HG03139 (cell line): ENCODE measurements at regions not wholly inside any gene's neighbourhood (a gene's known extent, or its start where the extent isn't known, plus 50 kb on each side); places are given as distances from the start of the nearest gene placed in this dataset.
"Not testable (repeated sequence)": the region's sequence is repeated elsewhere in the genome, so short reads cannot be mapped to it uniquely, and the experiment has no call there.

Experiments used
- ATAC-seq: cut with Tn5 transposase; IDR thresholded peaks from one replicate; pipeline ENCODE4 v1.9.1; 2021; ENCODE audit not compliant: unreplicated experiment

DNA sequence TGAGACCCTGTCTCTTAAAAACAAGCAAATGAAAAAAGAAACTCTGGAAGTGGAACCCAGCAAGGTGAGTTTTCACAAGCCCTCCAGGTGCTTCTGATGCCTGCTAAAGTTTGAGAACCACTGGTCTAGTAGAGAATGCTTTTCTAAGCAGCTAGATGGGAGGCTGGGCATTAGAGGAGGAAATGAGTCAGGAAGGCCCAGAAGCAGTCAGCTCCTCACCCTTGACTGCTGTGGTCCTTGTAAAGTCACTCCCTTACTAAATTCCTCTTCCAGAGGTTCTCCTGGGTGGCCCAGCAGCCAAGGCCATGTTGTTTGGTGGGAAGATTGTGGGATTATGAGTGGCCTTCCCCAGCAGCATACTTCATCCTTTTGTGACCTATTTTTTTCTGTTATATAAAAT is 52.0 kb upstream of the FYN start:
- ATAC-seq: no peak

DNA sequence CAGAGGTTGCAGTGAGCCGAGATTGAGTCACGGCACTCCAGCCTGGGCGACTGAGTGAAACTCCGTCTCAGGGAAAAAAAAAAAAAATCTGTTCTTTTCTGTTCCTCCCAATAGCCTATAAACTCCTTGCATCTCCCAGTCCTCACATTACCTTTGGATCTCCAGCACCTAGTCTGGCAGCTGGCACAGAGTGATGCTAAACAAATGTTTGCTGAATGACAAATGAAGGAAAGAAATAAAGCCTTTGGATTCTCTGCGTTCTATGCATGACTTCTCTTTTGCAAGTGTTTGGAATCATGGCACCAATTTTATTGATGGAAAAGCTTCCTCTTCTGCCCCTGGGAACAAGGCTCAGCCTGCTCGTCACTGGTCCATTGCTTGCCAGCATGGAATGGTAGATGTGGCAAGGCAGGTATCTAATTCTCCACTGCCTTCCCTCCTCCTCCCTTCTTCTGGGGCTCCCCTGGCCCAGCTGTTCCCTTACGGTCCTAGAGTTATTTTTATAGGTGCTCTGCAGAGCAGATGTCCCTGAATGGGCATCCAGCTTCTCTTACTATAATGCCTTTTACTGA is 53.6 kb upstream of the FYN start:
- no peak for ATAC-seq

DNA sequence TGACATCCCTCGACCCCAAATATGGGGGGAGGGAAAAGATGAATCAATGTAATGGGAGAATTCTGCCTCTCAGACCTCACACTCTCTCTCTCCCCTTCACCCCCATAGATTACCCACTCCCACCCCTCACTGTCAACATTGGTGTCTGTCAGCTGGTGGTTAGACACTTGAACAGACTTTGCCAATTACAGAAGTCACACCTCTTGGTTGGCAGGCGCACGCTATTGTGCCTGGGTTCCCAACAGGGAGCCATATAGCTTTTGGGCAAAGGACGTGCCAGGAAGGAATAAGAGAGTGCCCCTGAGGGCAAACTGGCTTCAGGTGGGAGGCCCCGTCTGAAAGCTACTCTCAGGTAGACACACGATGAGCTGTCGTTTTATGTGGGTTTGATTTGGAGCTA is 54.1 kb upstream of the FYN start:
- no peak for ATAC-seq

DNA sequence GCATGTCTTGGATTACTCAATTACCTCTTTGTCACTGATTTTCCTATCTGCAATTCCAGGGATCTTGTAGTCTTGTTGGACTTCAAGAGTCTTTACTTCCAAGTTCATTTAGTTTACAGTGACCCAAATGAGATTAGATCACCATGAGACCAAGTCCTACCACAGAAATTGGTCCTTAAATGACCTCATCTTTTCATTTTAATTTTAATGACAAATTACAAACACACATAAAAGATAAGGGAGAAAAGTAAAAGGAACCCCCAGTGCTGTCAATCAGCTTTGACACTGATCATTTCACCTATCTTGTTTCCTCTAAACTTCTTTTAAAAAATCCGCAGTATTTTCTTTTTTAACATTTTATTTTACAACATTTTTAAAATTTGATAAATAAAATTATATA is 54.9 kb upstream of the FYN start:
- ATAC-seq: no peak

DNA sequence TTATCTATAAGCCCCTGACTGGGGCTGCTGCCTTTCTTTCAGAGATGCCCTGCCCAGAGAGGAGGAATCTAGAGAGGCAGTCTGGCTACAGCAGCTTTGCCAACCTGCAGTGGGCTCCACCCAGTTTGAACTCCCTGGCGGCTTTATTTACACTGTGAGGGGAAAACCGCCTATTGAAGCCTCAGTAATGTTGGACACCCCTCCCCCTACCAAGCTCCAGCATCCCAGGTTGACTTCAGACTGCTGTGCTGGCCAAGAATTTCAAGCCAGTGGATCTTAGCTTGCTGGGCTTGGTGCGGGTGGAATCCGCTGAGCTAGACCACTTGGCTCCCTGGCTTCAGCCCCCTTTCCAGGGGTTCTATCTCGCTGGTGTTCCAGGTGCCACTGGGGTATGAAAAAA is 61.4 kb upstream of the FYN start:
- ATAC-seq: not testable (repeated sequence)

DNA sequence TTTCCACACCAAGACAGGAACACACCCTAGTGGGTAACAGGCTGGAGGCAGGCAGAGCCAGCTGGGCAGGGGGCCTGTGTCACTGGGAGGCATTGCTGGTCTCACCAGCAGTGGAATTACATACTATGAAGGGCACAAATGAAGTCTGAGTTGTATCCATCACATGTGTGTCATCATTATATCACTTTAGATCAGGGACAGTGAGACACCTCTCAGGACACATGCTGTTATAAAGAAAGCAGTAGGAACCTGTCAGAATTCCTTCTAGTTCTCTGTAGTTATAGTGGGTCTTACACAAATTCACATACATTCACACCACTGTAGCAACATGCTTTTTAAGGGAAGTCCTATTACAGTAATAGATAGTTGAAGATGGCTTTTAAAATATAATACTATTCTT is 63.5 kb upstream of the FYN start:
- ATAC-seq: no peak

DNA sequence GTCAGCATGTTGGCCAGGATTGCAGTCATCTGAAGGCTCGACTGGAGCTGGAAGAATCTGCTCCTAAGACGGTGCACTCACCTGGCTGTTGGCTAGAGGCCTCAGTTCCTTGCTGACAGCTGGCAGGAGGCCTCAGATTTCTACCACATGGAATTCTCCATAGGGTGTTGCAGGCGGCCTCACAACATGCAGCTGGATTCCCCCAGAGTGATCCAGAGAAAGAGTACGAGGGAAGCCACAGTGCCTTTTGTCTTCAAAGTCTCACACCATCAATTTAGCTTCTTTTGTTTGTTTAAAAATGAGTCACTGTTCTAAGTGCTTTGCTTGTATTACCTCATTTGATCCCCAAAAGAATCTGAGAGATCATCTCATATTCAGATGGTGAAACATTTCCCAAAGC is 65.5 kb upstream of the FYN start:
- ATAC-seq: no peak

DNA sequence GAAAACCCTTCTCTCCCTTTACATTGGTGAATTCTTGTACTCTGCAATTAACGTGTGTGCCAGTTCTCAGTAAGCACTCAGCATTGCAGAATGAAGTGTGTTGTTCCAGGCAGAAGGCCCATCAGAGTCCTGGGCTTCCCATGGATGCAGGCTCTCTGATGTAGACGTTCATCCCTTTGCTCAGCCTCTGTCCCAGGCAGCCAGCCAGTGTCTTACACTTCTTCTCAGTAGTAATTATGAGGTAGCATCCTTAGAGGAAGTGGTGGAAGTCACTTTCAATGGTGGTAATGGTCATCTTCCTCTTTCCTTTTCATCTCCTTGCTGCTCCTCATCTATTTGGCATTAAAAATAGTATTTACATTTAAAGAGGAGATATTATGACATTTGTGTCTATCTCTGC is 66.7 kb upstream of the FYN start:
- ATAC-seq: no peak

DNA sequence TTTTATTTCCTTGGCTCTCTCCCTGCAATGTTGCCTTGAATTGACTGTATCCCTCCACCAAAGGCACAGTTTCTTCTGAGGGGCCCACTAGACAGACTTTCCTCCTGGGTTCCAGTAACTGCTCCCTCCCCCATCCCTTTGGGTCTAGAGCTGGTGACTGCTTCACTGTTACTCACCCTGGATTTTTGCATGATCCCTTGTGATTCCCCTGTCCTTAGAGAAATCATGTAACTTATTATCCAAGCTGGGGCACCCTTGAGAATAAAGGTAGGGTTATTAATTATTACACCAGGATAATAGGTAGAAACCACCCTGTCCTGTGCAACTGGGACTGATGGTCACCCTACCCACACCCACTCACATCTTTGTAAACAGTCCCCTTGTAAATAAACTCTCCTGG is 67.5 kb upstream of the FYN start:
- ATAC-seq: no peak

DNA sequence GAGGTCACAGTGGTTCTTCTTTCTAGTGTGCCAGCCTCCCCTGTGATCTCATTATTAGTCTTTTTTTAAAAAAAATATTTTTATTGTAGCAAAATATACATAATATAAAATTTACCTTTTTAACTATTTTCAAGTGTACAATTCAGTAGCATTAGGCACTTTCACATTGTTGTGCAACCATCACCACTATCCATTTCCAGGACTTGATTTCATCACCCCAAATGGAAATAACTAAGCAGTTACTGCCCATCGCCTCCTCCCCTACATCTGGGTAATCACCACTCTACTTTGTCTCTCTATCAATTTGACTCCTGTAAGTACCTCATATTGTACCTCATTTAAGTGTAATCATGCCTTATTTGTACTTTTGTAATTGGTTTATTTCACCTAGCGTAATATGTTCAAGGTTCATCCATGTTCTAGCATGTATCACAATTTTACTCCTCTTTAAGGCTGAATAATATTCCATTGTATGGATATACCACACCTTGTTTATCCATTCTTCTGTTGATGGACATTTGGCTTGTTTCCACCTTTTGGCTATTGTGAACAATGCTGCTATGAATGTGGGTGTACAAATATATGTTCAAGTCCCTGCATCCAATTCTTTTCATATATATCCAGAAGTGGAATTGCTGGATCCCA is 68.6 kb upstream of the FYN start:
- ATAC-seq: no peak

DNA sequence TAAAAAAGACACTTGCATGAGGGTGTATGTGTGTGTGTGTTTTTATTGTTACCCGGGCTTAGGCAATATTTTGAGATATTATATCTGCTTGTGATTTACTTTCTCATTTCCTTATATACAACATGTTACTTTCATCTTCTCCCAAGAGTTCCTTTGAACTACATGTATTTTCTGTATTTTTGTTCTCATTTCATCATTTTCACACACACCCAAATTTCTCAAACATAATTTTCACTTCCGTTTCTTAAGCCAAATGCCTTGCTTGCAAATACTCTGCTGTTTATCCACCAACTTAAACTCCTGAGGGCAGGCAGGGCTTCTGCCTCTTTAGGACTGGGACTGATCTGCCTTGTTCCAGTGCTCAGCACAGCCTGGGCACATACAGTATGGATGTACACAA is 69.3 kb upstream of the FYN start:
- ATAC-seq: no peak

DNA sequence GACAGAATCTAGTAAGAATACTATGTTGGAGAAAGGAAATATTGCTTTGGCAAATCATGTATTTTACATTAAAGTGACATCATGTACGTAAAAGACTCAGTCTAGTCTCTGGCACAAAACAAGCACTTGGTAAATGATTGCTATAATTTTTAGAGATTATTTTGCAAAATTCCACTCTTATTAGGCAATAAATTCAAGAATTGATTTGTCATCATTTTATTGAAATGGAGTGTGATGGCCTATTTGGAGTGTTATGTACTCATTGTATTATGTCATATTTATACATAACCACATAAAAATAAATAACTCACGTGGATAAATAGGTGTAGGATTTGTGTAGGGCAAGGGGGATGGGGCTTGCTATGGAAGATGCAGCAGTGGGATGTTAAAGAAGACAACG is 70.0 kb upstream of the FYN start:
- no peak for ATAC-seq

DNA sequence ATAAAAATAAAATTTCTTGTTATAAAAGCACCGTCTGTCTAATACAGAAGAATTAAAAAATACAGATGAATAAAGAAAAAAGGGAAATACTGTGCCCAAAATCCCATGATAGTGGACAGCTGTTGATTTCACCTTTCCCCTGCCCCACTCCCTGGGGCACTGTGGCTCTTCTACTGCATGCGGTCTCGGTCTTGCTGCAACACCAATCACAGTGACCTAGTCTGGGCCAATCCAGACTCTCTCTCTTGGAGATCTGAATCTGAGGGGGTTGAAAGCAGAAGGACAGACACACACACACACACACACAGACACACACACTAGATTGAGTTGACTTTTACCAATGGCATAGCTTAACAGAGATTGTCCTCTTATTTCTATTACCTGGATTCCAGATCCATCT is 70.5 kb upstream of the FYN start:
- ATAC-seq: no peak

DNA sequence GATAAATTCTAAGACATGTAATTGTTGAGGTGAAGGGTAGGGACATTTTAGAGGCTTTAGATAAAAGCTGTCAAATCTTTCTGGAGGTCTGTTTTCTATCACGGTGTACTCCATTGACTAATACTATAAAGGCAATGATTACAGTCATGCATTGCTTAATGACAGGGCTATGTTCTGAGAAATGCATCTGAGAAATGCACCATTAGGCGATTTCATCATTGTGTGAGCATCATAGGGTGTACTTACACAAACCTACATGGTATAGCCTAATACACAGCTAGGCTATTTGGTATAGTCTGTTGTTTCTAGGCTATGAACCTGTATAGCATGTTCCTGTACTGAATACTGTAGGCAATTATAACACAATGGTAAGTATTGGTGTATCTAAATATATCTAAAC is 71.3 kb upstream of the FYN start:
- no peak for ATAC-seq

DNA sequence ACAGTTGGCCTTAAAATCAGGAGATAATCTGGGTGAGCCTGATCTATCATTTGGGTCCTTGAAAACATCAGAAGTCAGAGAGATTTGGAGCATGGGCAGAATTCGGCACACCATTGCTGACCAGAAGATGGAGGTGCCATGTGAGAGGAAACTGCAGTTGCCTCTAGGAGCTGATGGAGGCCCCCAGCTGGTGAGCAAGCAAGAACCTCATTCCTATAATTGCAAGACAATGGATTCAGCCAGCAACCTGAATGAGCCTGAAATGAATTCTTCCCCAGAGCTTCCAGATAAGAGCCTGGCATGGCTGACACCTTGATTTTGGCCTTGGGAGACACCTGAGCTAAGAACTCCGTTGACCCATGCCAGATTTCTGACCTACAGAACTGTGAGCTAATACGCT is 76.3 kb upstream of the FYN start:
- no peak for ATAC-seq

DNA sequence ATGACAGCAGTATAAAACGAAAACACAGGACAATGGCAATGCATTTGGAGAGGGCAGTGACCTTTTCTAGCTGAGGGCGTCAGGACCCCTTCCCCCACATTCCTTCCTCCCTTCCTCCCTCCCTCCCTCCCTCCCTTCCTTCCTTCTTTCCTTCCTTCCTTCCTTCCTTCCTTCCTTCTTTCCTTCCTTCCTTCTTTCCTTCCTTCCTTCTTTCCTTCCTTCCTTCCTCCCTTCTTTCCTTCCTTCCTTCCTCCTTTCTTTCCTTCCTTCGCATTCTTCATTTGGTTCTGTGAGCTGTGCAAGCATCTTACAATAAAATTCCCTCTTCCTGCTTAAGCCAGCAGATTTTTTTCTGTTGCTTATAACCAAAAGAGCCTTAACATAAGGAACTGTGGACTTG is 76.7 kb upstream of the FYN start:
- not testable (repeated sequence) for ATAC-seq

DNA sequence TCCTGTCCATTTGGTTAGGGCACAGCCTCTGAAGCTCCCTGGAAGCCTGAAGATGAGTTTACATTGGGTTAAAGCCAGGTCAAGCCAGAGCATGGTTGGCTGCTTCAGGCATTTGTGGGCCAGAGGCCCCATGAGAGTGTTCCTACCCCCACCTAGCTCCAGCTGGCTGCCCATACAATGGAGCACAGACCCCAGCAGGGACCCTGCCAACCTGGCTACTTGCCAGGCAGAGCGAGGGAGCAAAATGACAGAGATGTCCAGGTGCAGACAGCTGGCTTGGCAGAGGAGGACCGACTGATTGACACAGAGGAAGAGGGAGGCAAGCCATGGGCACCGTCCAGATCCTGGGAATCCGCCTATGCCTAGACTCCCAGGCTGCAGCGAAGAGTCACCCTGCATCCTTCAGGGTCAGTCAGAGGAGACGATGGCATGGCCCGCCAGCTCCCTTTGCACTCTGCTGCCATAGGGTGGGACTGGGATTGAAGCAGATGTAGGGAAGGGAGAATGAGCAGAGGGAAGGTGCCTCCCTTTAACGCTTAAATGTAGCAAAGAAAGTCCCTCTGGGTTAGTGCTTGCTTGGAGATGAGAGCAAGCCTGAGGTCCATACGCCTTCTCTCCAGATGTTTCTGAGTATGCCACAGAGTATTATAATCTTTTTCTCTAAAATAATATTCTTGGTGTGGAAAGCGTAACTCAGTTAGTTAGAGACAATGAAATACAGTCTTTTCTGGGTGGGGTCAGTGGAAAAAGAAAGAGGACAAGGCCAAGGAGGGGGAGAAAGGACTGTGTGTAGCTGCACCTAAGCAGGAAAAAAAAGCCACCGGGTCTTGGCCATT is 77.6 kb upstream of the FYN start:
- no peak for ATAC-seq

DNA sequence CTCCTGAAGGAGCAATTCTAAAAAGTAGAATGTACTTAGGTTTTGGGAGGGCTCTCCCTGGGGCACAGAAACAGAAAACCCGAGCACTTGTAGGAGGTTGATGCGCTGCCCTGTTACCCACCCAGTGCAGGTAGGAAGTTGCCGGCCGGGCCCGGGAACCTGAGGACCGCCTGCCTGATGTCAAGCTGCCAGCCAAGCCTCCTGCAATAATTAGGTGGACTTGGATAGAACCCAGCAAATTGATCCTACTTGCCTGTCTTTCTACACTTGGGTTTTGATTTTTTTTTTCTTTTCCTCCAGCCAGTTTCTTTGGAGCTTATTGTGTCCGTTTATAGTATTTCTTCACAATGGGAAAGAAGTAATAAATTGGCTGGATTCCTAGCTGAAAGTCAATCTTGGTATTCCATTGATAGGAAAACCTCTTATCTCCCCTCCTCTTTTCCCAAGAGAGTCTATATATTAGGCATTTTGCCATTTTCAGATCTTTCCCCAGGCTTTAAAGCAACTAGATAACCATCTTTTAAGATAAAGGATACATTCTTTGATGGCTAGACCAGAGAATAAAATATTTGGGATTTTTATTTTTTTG is 78.3 kb upstream of the FYN start:
- no peak for ATAC-seq

DNA sequence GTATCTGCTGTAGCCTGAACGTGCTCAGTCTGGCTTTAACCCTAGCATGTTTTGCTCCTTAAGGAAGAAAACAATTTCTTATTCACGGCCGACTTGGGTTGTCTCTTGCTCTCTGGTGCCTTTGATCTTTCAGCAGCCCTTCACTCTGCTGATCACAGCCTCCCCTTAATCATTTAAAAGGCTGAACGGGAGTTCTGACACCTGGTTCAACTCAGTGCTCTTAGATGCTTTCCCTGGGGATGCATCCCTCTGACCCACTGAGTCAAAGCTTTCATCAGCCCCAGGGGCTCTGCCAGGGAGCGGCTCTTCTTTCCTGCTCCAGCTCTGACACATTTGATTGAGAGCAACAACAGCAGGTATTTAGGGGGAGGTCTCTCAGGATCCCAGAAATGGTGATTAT is 79.0 kb upstream of the FYN start:
- no peak for ATAC-seq

DNA sequence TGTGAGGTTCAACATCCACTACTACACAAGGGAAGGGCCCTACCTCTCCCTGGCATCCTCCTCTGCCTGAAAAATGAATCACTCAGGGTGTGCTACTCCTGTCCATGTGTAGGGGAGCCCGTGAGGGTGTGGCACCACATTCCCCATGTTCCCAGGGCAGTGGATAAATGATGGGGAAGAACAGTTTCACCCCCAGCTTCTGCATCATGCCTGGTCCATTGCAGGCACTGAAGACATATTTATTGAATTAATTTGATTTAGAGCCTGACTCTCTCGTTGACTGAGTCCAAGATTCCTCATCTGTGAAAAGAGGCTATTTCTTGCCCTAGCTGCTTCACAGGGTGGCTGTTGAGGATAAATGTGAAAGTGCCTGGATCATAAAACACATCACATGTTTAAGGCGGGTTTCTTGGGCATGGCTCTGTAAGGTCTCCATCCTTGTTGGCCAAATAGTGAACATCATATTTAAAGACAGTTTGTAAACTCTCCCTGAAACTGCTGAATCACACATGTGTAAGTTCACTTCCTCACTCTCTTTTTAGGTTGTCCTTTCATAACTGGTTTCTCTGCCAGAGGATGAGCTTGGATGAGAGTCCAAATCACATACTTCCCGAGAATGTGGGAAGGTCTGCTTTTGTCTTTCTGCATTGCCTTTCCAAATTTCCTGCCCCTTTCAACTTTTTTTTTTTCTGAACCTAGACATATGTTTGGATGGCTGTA is 79.7 kb upstream of the FYN start:
- no peak for ATAC-seq

DNA sequence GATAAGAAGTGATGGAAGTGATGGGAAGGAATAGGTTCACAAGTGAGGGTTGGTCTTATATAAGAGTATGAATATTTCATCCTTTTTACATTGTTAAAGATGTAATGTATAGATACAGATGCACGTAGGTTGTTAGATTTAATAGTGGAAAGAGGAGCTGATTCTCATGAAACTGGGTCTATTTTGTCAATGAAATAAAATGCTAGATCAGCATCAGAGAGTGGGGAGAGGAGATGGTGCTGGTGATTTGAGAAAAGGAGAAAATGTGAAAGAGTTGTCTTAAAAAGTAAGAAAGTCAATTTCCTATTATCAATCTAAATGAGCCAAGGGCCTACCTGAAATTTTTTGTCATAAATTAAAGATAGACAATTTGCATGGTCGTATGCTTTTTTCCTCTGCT is 82.8 kb upstream of the FYN start:
- no peak for ATAC-seq
